BLaER1 treated with 17β-estradiol and CSF1 and Interleukin-3, amounts not matched to agents 10 nM and 100 nM (cell line): ENCODE measurements at regions not wholly inside any gene's neighbourhood (a gene's known extent, or its start where the extent isn't known, plus 50 kb on each side); places are given as distances from the start of the nearest gene placed in this dataset.

Experiments used
- H3K27ac ChIP-seq, 11 experiments: shearing (Covaris generic); formaldehyde crosslinking; 2 replicates each; pipeline ENCODE4 v1.8.1; 2022
- H3K27me3 ChIP-seq, 11 experiments: shearing (Covaris generic); formaldehyde crosslinking; 2 replicates each; pipeline ENCODE4 v1.8.1; 2022
- H3K36me3 ChIP-seq, 11 experiments: shearing (Covaris generic); formaldehyde crosslinking; 2 replicates each; pipeline ENCODE4 v1.8.1; 2022
- H3K4me1 ChIP-seq, 10 experiments: shearing (Covaris generic); formaldehyde crosslinking; 2 replicates each; pipeline ENCODE4 v1.8.1; 2022
- H3K4me2 ChIP-seq, 11 experiments: shearing (Covaris generic); formaldehyde crosslinking; 2 replicates each; pipeline ENCODE4 v1.8.1; 2022
- H3K4me3 ChIP-seq, 10 experiments: shearing (Covaris generic); formaldehyde crosslinking; 2 replicates each; pipeline ENCODE4 v1.8.1; 2022
- H3K9ac ChIP-seq, 11 experiments: shearing (Covaris generic); formaldehyde crosslinking; 2 replicates each; pipeline ENCODE4 v1.8.1; 2022
- H3K9me3 ChIP-seq, 11 experiments: shearing (Covaris generic); formaldehyde crosslinking; replicated peaks in 1 of 11; 2 replicates each; pipeline ENCODE4 v1.8.1; 2022
- H4K20me1 ChIP-seq, 11 experiments: shearing (Covaris generic); formaldehyde crosslinking; 2 replicates each; pipeline ENCODE4 v1.8.1; 2022
- Cebpa-rat ChIP-seq, 11 experiments: shearing (Covaris generic); IDR thresholded peaks; 2 replicates each; pipeline ENCODE4 v1.8.1; 2022

- H3K4me3 ChIP-seq: no peak overlapping the region
- H3K27me3 ChIP-seq: no peaks in the 10 kb centered on the region
- H4K20me1 ChIP-seq: no peaks in the 10 kb centered on the region
- H3K36me3 ChIP-seq: no peaks in the 10 kb centered on the region
- no peaks in the 10 kb centered on the region for H3K4me1 ChIP-seq
- H3K9me3 ChIP-seq: no peaks in the 10 kb centered on the region
- no peak for TF ChIP-seq Cebpa-rat (IDR thresholded peaks at IDR 0.05)
- H3K27ac ChIP-seq: no peak overlapping the region
- H3K4me2 ChIP-seq: no peak overlapping the region
- no peak overlapping the region for H3K9ac ChIP-seq
These were observed 380.0 kb upstream of the B3GAT1 start for GRCh38 chr11:134792044-134792443.

GRCh38 chr11:134791102-134791501 is 379.1 kb upstream of the B3GAT1 start:
- H3K4me1 ChIP-seq: no peaks in the 10 kb centered on the region
- no peak overlapping the region for H3K9ac ChIP-seq
- H3K27me3 ChIP-seq: no peaks in the 10 kb centered on the region
- no peak overlapping the region for H3K4me3 ChIP-seq
- H3K27ac ChIP-seq: no peak overlapping the region
- no peaks in the 10 kb centered on the region for H3K9me3 ChIP-seq
- no peak for TF ChIP-seq Cebpa-rat (IDR thresholded peaks at IDR 0.05)
- no peaks in the 10 kb centered on the region for H3K36me3 ChIP-seq
- no peak overlapping the region for H3K4me2 ChIP-seq
- no peaks in the 10 kb centered on the region for H4K20me1 ChIP-seq

- no peaks in the 10 kb centered on the region for H3K9me3 ChIP-seq
- no peaks in the 10 kb centered on the region for H3K36me3 ChIP-seq
- no peaks in the 10 kb centered on the region; a peak in 1 of 22 replicates for H4K20me1 ChIP-seq
- no peaks in the 10 kb centered on the region for H3K27me3 ChIP-seq
- no peak overlapping the region for H3K27ac ChIP-seq
- H3K9ac ChIP-seq: no peak overlapping the region
- H3K4me3 ChIP-seq: no peak overlapping the region
- no peak for TF ChIP-seq Cebpa-rat (IDR thresholded peaks at IDR 0.05)
- no peaks in the 10 kb centered on the region for H3K4me1 ChIP-seq
- no peak overlapping the region for H3K4me2 ChIP-seq
These were observed 377.1 kb upstream of the B3GAT1 start for GRCh38 chr11:134789104-134789503.

GRCh38 chr11:134786636-134787035 is 374.6 kb upstream of the B3GAT1 start:
- no peak for TF ChIP-seq Cebpa-rat (IDR thresholded peaks at IDR 0.05)
- Histone ChIP-seq H3K27ac (no peak overlapping the region), H3K9me3 (no peaks in the 10 kb centered on the region), H3K27me3 (no peaks in the 10 kb centered on the region), H3K36me3 (no peaks in the 10 kb centered on the region), H3K9ac (no peak overlapping the region), H4K20me1 (no peaks in the 10 kb centered on the region; a peak in 1 of 22 replicates), H3K4me3 (no peak overlapping the region), H3K4me2 (no peak overlapping the region), H3K4me1 (no peaks in the 10 kb centered on the region)

- Histone ChIP-seq H3K27me3 (no peaks in the 10 kb centered on the region), H3K4me1 (no peaks in the 10 kb centered on the region), H3K9me3 (no peaks in the 10 kb centered on the region), H3K9ac (no peak overlapping the region), H3K27ac (no peak overlapping the region), H4K20me1 (no peaks in the 10 kb centered on the region; a peak in 1 of 22 replicates), H3K4me3 (no peak overlapping the region), H3K4me2 (no peak overlapping the region), H3K36me3 (no peaks in the 10 kb centered on the region)
- TF ChIP-seq Cebpa-rat (IDR thresholded peaks at IDR 0.05): no peak
These were observed 373.7 kb upstream of the B3GAT1 start for GRCh38 chr11:134785660-134786284.

GRCh38 chr11:134785059-134785458 is 373.0 kb upstream of the B3GAT1 start:
- Histone ChIP-seq H3K36me3 (no peaks in the 10 kb centered on the region), H3K9ac (no peak overlapping the region), H4K20me1 (no peaks in the 10 kb centered on the region; a peak in 1 of 22 replicates), H3K27ac (no peak overlapping the region), H3K4me3 (no peak overlapping the region), H3K9me3 (no peaks in the 10 kb centered on the region), H3K27me3 (no peaks in the 10 kb centered on the region), H3K4me2 (no peak overlapping the region), H3K4me1 (no peaks in the 10 kb centered on the region)
- no peak for TF ChIP-seq Cebpa-rat (IDR thresholded peaks at IDR 0.05)

GRCh38 chr11:134784568-134784967 is 372.5 kb upstream of the B3GAT1 start:
- Histone ChIP-seq H3K36me3 (no peaks in the 10 kb centered on the region), H3K4me1 (no peaks in the 10 kb centered on the region), H3K27me3 (no peaks in the 10 kb centered on the region), H3K27ac (no peak overlapping the region), H4K20me1 (no peaks in the 10 kb centered on the region; a peak in 1 of 22 replicates), H3K4me3 (no peak overlapping the region), H3K4me2 (no peak overlapping the region), H3K9me3 (no peaks in the 10 kb centered on the region), H3K9ac (no peak overlapping the region)
- no peak for TF ChIP-seq Cebpa-rat (IDR thresholded peaks at IDR 0.05)

- Histone ChIP-seq H3K4me1 (no peaks in the 10 kb centered on the region), H3K4me3 (no peak overlapping the region), H4K20me1 (no peaks in the 10 kb centered on the region; a peak in 1 of 22 replicates), H3K27me3 (no peaks in the 10 kb centered on the region), H3K36me3 (no peaks in the 10 kb centered on the region), H3K27ac (no peak overlapping the region), H3K9ac (no peak overlapping the region), H3K9me3 (no peaks in the 10 kb centered on the region), H3K4me2 (no peak overlapping the region)
- TF ChIP-seq Cebpa-rat (IDR thresholded peaks at IDR 0.05): no peak
These were observed 372.0 kb upstream of the B3GAT1 start for GRCh38 chr11:134784046-134784445.

- Histone ChIP-seq H3K36me3 (no peaks in the 10 kb centered on the region), H3K27ac (no peak overlapping the region), H3K4me2 (no peak overlapping the region), H3K9ac (no peak overlapping the region), H3K4me3 (no peak overlapping the region), H3K4me1 (no peaks in the 10 kb centered on the region), H4K20me1 (no peaks in the 10 kb centered on the region; a peak in 1 of 22 replicates), H3K27me3 (no peaks in the 10 kb centered on the region), H3K9me3 (no peaks in the 10 kb centered on the region)
- no peak for TF ChIP-seq Cebpa-rat (IDR thresholded peaks at IDR 0.05)
These were observed 371.2 kb upstream of the B3GAT1 start for GRCh38 chr11:134783234-134783633.

- Histone ChIP-seq H3K36me3 (no peaks in the 10 kb centered on the region), H3K9me3 (no peaks in the 10 kb centered on the region), H3K27me3 (no peaks in the 10 kb centered on the region), H3K4me1 (no peaks in the 10 kb centered on the region), H4K20me1 (no peaks in the 10 kb centered on the region; a peak in 1 of 22 replicates), H3K27ac (no peak overlapping the region), H3K4me2 (no peak overlapping the region), H3K4me3 (no peak overlapping the region), H3K9ac (no peak overlapping the region)
- no peak for TF ChIP-seq Cebpa-rat (IDR thresholded peaks at IDR 0.05)
These were observed 369.4 kb upstream of the B3GAT1 start for GRCh38 chr11:134781380-134781866.
